ENCODE measurements at regions not wholly inside any gene's neighbourhood (a gene's known extent, or its start where the extent isn't known, plus 50 kb on each side); places are given as distances from the start of the nearest gene placed in this dataset.
"Not testable (repeated sequence)": the region's sequence is repeated elsewhere in the genome, so short reads cannot be mapped to it uniquely, and the experiment has no call there.

GRCh38 chr7:79953130-79953529 lies 181.5 kb upstream of the GNAI1 start:
- DNase-seq, result no peak

GRCh38 chr7:79952399-79952798 lies 182.2 kb upstream of the GNAI1 start:
- DNase-seq, result no peak

GRCh38 chr7:79951415-79951814 lies 183.2 kb upstream of the GNAI1 start:
- no peak for DNase-seq

GRCh38 chr7:79949778-79950177 lies 184.9 kb upstream of the GNAI1 start:
- no peak for DNase-seq

DNA sequence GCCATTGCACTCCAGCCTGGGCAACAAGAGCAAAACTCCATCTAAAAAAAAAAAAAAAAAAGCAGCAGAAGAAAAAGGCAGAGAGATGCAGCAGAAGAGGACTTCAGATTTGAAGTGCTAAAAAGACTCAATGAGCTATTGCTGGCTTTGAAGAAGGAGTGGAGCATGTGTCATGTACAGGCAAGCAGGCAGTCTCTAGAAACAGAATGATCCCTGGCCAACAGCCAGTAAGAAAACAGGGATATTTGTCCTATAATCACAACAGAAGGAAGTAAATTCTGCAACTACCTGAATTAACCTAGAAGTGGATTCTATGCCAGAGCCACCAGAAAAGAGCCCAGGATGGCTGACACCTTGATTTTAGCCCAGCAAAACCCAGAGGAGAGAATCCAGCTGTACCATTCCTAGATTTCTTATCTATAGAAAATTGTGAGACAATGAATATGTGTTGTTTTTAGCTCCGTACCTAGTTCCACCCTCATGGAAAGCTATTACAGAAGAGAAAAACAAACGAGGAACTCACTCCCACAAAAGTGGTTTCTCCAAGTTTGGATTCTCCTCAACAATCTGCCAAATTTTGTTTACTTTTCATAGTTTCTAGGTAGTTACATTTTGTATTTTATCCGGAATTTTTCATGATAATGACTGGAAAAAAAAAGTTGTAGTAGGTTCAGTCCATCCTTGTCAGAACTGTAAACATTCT lies 198.2 kb upstream of the GNAI1 start:
- no peak for DNase-seq

- no peak for DNase-seq
Observed at GRCh38 chr7:79934727-79935126, 199.9 kb upstream of the GNAI1 start.

- peak in 2 of 3 donors; percentile 5 to 38 for DNase-seq
Observed at GRCh38 chr7:79933144-79933543, 201.5 kb upstream of the GNAI1 start.

DNA sequence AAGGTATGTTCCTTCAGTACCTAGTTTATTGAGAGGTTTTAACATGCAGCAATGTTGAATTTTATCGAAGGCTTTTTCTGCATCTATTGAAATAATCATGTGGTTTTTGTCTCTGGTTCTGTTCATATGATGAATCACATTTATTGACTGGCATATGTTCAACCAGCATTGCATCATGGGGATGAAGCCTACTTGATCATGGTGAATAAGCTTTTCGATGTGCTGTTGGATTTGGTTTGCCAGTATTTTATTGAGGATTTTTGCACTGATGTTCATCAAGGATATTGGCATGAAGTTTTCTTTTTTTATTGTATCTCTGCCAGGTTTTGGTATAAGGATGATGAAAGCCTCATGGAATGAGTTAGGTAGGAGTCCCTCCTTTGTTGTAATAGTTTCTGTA lies 204.0 kb upstream of the GNAI1 start:
- no peak for DNase-seq

DNA sequence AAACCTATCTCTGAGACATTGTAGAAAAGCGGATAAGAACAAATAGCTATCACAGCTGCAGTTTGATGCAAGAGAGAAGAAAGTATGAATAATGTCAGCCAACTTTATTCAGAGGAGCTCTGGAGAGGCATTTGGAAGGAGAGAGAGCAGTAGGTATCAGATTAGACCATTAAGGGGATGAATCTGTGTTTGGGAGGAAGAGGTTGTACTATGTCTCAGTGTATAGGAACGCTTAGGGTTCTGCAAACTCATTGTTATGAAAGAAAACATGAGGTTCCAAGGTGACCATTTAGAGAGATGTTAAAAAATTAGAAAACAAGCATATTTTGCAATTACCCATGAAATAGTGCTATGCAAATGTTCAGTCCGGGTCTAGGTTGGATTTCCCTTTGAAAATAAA lies 207.5 kb upstream of the GNAI1 start:
- DNase-seq, result no peak

DNA sequence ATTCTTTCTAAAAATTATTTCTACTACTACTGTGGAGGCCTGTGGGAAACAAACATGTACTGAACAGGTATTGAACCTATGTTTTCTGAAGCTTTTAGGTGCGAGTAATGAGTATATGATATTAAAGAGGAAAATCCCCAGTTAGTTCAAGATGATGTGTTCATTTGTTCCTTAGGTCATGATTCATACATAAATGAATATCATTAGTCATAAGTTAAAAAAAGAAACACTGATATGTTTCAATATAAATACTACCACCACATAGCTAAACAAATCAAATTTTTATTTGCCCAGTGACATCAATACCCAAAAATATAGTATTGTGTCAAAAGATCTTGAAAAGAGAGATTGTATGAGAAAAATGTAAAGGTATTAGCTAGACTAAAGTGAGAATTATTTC lies 210.7 kb upstream of the GNAI1 start:
- no peak for DNase-seq

- DNase-seq, result no peak
Observed at GRCh38 chr7:79922894-79923293, 211.7 kb upstream of the GNAI1 start.

- DNase-seq, result no peak
Observed at GRCh38 chr7:79921976-79922375, 212.7 kb upstream of the GNAI1 start.

DNA sequence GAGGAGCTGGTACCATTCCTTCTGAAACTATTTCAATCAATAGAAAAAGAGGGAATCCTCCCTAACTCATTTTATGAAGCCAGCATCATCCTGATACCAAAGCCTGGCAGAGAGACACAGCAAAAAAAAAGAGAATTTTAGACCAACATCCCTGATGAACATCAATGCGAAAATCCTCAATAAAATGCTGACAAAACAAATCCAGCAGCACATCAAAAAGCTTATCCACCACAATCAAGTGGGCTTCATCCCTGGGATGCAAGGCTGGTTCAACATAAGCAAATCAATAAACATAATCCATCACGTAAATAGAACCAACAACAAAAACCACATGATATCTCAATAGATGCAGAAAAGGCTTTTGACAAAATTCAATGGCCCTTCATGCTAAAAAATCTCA lies 216.0 kb upstream of the GNAI1 start:
- not testable (repeated sequence) for DNase-seq

- not testable (repeated sequence) for DNase-seq
Observed at GRCh38 chr7:79915346-79915745, 219.3 kb upstream of the GNAI1 start.

DNA sequence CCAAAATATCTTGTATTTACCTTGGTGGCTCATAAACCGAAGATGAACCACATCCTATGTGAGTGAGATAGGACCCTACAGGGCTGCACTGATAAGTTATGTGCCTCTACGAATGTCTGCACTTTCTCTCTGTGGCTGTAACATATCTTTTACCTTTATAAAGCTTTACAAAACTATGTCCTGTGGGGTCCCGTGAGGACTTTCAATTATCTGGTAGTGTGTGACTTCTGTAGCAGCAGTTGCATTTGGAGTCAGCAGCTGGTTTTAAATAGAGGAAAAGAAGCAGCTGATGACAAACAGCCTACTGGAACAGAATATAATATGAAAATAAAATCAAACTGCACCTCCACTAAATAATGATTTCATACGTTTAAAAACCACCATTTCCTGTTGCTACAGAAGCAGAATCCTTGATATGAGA lies 222.4 kb upstream of the GNAI1 start:
- DNase-seq, result no peak

DNA sequence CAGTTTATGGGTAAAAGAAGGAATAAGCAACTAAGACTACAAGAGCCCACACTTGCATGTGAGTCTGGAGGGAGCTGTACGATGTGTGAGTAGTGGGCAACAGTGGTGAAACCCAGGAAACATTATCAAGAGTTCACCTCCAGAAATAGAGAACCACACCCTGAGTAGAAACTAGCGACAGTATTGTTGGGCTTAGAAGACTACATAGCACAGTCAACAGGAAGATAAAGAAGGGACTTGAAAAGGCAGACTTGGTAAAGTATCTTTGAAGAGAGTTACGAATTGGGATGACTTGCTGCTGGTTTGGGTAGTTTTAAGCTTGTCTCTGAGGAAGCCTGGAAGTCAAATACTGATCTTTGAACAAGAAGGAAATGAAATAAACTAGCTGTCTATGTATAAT lies 223.2 kb upstream of the GNAI1 start:
- no peak for DNase-seq

- DNase-seq, result no peak
Observed at GRCh38 chr7:79909176-79909575, 225.5 kb upstream of the GNAI1 start.

DNA sequence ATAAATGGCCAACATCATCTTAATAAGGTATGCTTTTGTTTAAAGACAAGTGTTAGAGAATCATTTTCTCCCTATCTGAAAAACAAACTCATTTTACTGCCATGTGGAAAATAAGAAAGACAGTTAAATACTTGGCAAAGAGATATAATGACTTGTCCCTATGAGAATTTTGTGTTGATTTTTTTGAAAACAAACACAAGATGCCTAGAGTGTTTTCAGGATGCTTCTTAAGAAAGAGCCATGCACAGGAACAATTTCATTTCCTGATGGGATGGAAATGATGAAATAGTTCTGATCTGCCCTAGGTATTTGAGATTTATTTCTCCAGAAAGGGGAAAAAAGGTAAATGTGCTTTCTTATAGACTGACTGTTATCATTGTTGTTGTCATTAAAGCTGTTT lies 237.5 kb upstream of the GNAI1 start:
- no peak for DNase-seq

- no peak for DNase-seq
Observed at GRCh38 chr7:79893991-79894390, 240.6 kb upstream of the GNAI1 start.

DNA sequence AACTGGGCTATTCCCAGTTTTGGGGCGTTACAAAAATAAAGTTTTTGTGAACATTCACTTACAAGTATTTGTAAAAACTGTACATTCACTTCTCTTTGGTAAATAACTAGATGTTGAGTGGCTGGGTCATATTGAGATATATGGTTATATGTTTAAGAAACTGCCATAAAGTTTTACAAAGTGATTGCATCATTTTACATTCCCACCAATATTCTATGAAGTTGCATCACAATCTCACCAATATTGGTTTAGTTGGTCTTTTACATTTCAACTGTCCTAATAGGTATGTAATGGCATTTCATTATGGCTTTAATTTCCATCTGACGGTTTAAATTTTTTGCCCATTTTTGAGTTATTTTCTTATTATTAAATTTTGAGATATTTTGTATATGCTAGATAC lies 251.7 kb upstream of the GNAI1 start:
- DNase-seq, result no peak

GRCh38 chr7:79880312-79880711 lies 254.3 kb upstream of the GNAI1 start:
- DNase-seq, result no peak

GRCh38 chr7:79877874-79878465 lies 256.7 kb upstream of the GNAI1 start:
- DNase-seq, result no peak

- peak in 1 of 3 donors; percentile 41 for DNase-seq
Observed at GRCh38 chr7:79876848-79877252, 257.8 kb upstream of the GNAI1 start.

GRCh38 chr7:79874797-79875196 lies 259.8 kb upstream of the GNAI1 start:
- DNase-seq, result no peak

All from muscle of back (tissue), 3 donors.